H1 (cell line): ENCODE measurements at regions not wholly inside any gene's neighbourhood (a gene's known extent, or its start where the extent isn't known, plus 50 kb on each side); places are given as distances from the start of the nearest gene placed in this dataset.

Source experiments
- CTCF ChIA-PET: fragments of 300-600 bp; sonication (Branson Sonifier 250); formaldehyde crosslinking; loops from one replicate; lab custom pipeline; 2021; ENCODE audit not compliant: partially characterized antibody; lab: Charles Lee
- POLR2A ChIA-PET: fragments of 300-600 bp; sonication (Branson Sonifier 250); formaldehyde crosslinking; loops from one replicate; lab custom pipeline; 2021; ENCODE audit warnings: inconsistent platforms; ENCODE audit not compliant: partially characterized antibody; lab: Charles Lee
- DNase-seq, 2 experiments: peaks; one replicate each; pipeline versions ENCODE4 v3.0.0 to v3.0.0-alpha.2; 2010 to 2022; ENCODE audit warnings: low spot score in 2 of 2, low read depth in 1 of 2, mixed read lengths in 1 of 2
- FAIRE-seq: peaks from 2 replicates; lab custom pipeline; 2011; peaks lifted over from hg19 to GRCh38; lab: Jason Lieb, UNC
- H2AFZ ChIP-seq: 2 replicates; pipeline ENCODE4 v1.8.1; 2012; ENCODE audit warnings: low read length, inconsistent platforms
- H2AK5ac ChIP-seq: 2 replicates; pipeline ENCODE4 v1.6.1; 2013; ENCODE audit warnings: low read depth, low read length
- H2BK120ac ChIP-seq: replicated peaks from 2 replicates; pipeline ENCODE3; 2013; ENCODE audit warnings: low read depth, low read length, inconsistent platforms
- H2BK12ac ChIP-seq: 2 replicates; pipeline ENCODE4 v1.6.1; 2013; ENCODE audit warnings: low read depth, low read length
- H2BK15ac ChIP-seq: 2 replicates; pipeline ENCODE4 v1.6.1; 2013; ENCODE audit warnings: low read length
- H2BK20ac ChIP-seq: 2 replicates; pipeline ENCODE4 v1.6.1; 2013; ENCODE audit warnings: low read length
- H2BK5ac ChIP-seq: 2 replicates; pipeline ENCODE4 v1.6.1; 2013; ENCODE audit warnings: low read depth, low read length
- H3K14ac ChIP-seq: 2 replicates; pipeline ENCODE4 v1.6.1; 2013; ENCODE audit warnings: inconsistent platforms; ENCODE audit not compliant: insufficient read length
- H3K18ac ChIP-seq: 2 replicates; pipeline ENCODE4 v1.6.1; 2013; ENCODE audit warnings: low read length; ENCODE audit errors: extremely low read depth
- H3K23ac ChIP-seq: 2 replicates; pipeline ENCODE4 v1.6.1; 2013; ENCODE audit warnings: inconsistent platforms; ENCODE audit not compliant: insufficient read length
- H3K23me2 ChIP-seq: 2 replicates; pipeline ENCODE4 v1.6.1; 2013; ENCODE audit warnings: low read depth, low read length
- H3K27ac ChIP-seq: 2 replicates; pipeline ENCODE4 v1.6.1; 2011; ENCODE audit warnings: low read depth, low read length, inconsistent platforms
- H3K27me3 ChIP-seq, 4 experiments: replicated peaks in 1 of 4; 1 replicate in 1 of 4; 2 replicates in 3 of 4; pipeline versions ENCODE4 v1.6.1 to v1.8.1; 2011 to 2013; ENCODE audit warnings: low read length in 3 of 4, mild to moderate bottlenecking in 3 of 4, inconsistent platforms in 2 of 4, mixed read lengths in 2 of 4, moderate library complexity in 1 of 4; ENCODE audit not compliant: control insufficient read depth in 3 of 4, insufficient read depth in 3 of 4; ENCODE audit errors: extremely low read depth in 1 of 4
- H3K36me3 ChIP-seq, 4 experiments: 2 replicates each; pipeline versions ENCODE4 v1.6.1 to v1.8.1; 2011 to 2013; ENCODE audit warnings: mild to moderate bottlenecking in 4 of 4, low read length in 3 of 4, moderate library complexity in 2 of 4, control low read depth in 1 of 4, inconsistent platforms in 1 of 4; ENCODE audit not compliant: insufficient read depth in 4 of 4, control insufficient read depth in 2 of 4
- H3K4ac ChIP-seq: replicated peaks from 2 replicates; pipeline ENCODE3; 2013; ENCODE audit warnings: low read length, low read depth, mixed read lengths, inconsistent platforms; ENCODE audit not compliant: insufficient read length
- H3K4me1 ChIP-seq, 4 experiments: replicated peaks in 1 of 4; 1 replicate in 1 of 4; 2 replicates in 3 of 4; pipeline versions ENCODE4 v1.6.1 to v1.8.1; 2011 to 2013; ENCODE audit warnings: low read length in 3 of 4, inconsistent platforms in 2 of 4, mixed read lengths in 1 of 4; ENCODE audit not compliant: insufficient read depth in 4 of 4, control insufficient read depth in 3 of 4
- H3K4me2 ChIP-seq, 2 experiments: 2 replicates each; pipeline versions ENCODE4 v1.6.1 to v1.8.1; 2011 to 2013; ENCODE audit warnings: low read depth in 2 of 2, low read length in 2 of 2, control low read depth in 1 of 2, inconsistent platforms in 1 of 2, mild to moderate bottlenecking in 1 of 2; ENCODE audit not compliant: insufficient read depth in 1 of 2
- H3K4me3 ChIP-seq, 4 experiments: fragments of 200-600, 300-600 bp in 1 of 4; sonication (generic), shearing (Covaris generic), sonication (Bioruptor Twin) in 1 of 4; 2 replicates each; pipeline versions ENCODE4 v1.5.1 to v1.8.1; 2011 to 2016; ENCODE audit warnings: low read length in 4 of 4, low read depth in 3 of 4, control low read depth in 2 of 4, inconsistent platforms in 2 of 4, mild to moderate bottlenecking in 2 of 4, mixed read lengths in 1 of 4, moderate library complexity in 1 of 4; ENCODE audit not compliant: insufficient read depth in 2 of 4; ENCODE audit errors: extremely low read depth in 1 of 4
- H3K56ac ChIP-seq: replicated peaks from 2 replicates; pipeline ENCODE3; 2013; ENCODE audit warnings: low read depth, mild to moderate bottlenecking, mixed read lengths, low read length, inconsistent platforms; ENCODE audit not compliant: insufficient read length
- H3K79me1 ChIP-seq: 2 replicates; pipeline ENCODE4 v1.6.1; 2013; ENCODE audit warnings: low read depth, low read length, control low read depth
- H3K79me2 ChIP-seq, 2 experiments: 2 replicates each; pipeline versions ENCODE4 v1.6.1 to v1.8.1; 2012 to 2013; ENCODE audit warnings: low read length in 2 of 2, mild to moderate bottlenecking in 2 of 2, inconsistent platforms in 1 of 2; ENCODE audit not compliant: insufficient read depth in 2 of 2, control insufficient read depth in 1 of 2
- H3K9ac ChIP-seq, 4 experiments: replicated peaks in 1 of 4; 1 replicate in 1 of 4; 2 replicates in 3 of 4; pipeline versions ENCODE4 v1.6.1 to v1.8.1; 2011 to 2013; ENCODE audit warnings: low read depth in 3 of 4, low read length in 3 of 4, control low read depth in 2 of 4, mild to moderate bottlenecking in 2 of 4, moderate library complexity in 2 of 4, inconsistent platforms in 1 of 4; ENCODE audit errors: extremely low read depth in 1 of 4
- H3K9me3 ChIP-seq, 2 experiments: 2 replicates each; pipeline versions ENCODE4 v1.6.1 to v1.8.1; 2012 to 2013; ENCODE audit warnings: mild to moderate bottlenecking in 2 of 2, moderate library complexity in 2 of 2, control low read depth in 1 of 2, inconsistent platforms in 1 of 2, low read depth in 1 of 2, low read length in 1 of 2, mixed read lengths in 1 of 2; ENCODE audit not compliant: insufficient read depth in 2 of 2
- H4K20me1 ChIP-seq, 2 experiments: replicated peaks in 1 of 2; 2 replicates each; pipeline versions ENCODE3 to v1.8.1; 2011 to 2013; ENCODE audit warnings: inconsistent platforms in 2 of 2, low read length in 2 of 2, mild to moderate bottlenecking in 1 of 2; ENCODE audit not compliant: insufficient read depth in 2 of 2, control insufficient read depth in 1 of 2
- H4K5ac ChIP-seq: 2 replicates; pipeline ENCODE4 v1.6.1; 2013; ENCODE audit warnings: low read length, low read depth, mixed read lengths, inconsistent platforms; ENCODE audit not compliant: insufficient read length
- H4K8ac ChIP-seq: 2 replicates; pipeline ENCODE4 v1.8.0; 2013; ENCODE audit warnings: mild to moderate bottlenecking, moderate library complexity, low read length, inconsistent platforms; ENCODE audit not compliant: insufficient read depth; ENCODE audit errors: extremely low read depth
- H4K91ac ChIP-seq: replicated peaks from 2 replicates; pipeline ENCODE3; 2013; ENCODE audit warnings: low read length, mixed read lengths, inconsistent platforms; ENCODE audit not compliant: insufficient read length
- ASH2L ChIP-seq: fragments of 200-600, 300-600 bp; sonication (generic); IDR thresholded peaks from one replicate; pipeline ENCODE4 v1.7.1; 2017; ENCODE audit warnings: low read length
- CBX5 ChIP-seq: fragments of 300-800, 300-1000 bp; sonication (generic); IDR thresholded peaks from 2 replicates; pipeline ENCODE4 v1.7.1; 2016; ENCODE audit warnings: antibody characterized with exemption, low read length, low read depth
- CBX8 ChIP-seq: fragments of 300-800, 300-1000 bp; sonication (generic); IDR thresholded peaks from 2 replicates; pipeline ENCODE4 v1.7.1; 2016; ENCODE audit warnings: low read depth, low read length, borderline replicate concordance
- EP300 ChIP-seq, 2 experiments: IDR thresholded peaks; 1 replicate in 1 of 2; 2 replicates in 1 of 2; pipeline ENCODE4 v1.6.1; 2011 to 2012; ENCODE audit warnings: low read depth in 2 of 2, low read length in 2 of 2, mild to moderate bottlenecking in 2 of 2, borderline replicate concordance in 1 of 2, inconsistent platforms in 1 of 2, moderate library complexity in 1 of 2
- GABPA ChIP-seq: IDR thresholded peaks from 2 replicates; pipeline ENCODE4 v1.6.1; 2011; ENCODE audit warnings: mild to moderate bottlenecking, low read length, moderate library complexity, borderline replicate concordance; ENCODE audit not compliant: insufficient read depth
- HDAC6 ChIP-seq: IDR thresholded peaks from one replicate; pipeline ENCODE4 v1.7.1; 2012; ENCODE audit warnings: low read depth, mild to moderate bottlenecking, inconsistent platforms, low read length, moderate library complexity
- KDM1A ChIP-seq: fragments of 200-600, 300-600 bp; sonication (generic); IDR thresholded peaks from 2 replicates; pipeline ENCODE4 v1.7.1; 2016; ENCODE audit warnings: mild to moderate bottlenecking, low read length, borderline replicate concordance
- NRF1 ChIP-seq: IDR thresholded peaks from 2 replicates; pipeline ENCODE4 v1.6.1; 2011; ENCODE audit warnings: mild to moderate bottlenecking, low read depth, low read length, improper control_type of control experiment
- POLR2AphosphoS5 ChIP-seq: IDR thresholded peaks from 2 replicates; pipeline ENCODE4 v1.6.1; 2011; ENCODE audit warnings: low read depth, low read length
- RNF2 ChIP-seq: fragments of 200-900, 300-1000 bp; sonication (generic); IDR thresholded peaks from 2 replicates; pipeline ENCODE4 v1.7.1; 2016; ENCODE audit warnings: borderline replicate concordance, low read depth, mild to moderate bottlenecking, antibody characterized with exemption, low read length; ENCODE audit not compliant: poor library complexity, severe bottlenecking; ENCODE audit errors: missing control alignments
- RXRA ChIP-seq: IDR thresholded peaks from 2 replicates; pipeline ENCODE4 v1.6.1; 2011; ENCODE audit warnings: low read depth, mild to moderate bottlenecking, low read length, moderate library complexity; ENCODE audit not compliant: insufficient read depth
- SRF ChIP-seq: IDR thresholded peaks from 2 replicates; pipeline ENCODE4 v1.6.1; 2011; ENCODE audit warnings: mild to moderate bottlenecking, low read depth, low read length, moderate library complexity
- WGBS, 2 experiments: shearing (Covaris generic) in 1 of 2; methylation state at CpG; one replicate each; pipeline versions ENCODE4 v1.1.6 to v1.1.7; 2013 to 2015; ENCODE audit warnings: low lambda C conversion rate in 2 of 2, mixed read lengths in 2 of 2, inconsistent platforms in 1 of 2, low coverage in 1 of 2, missing lambda C conversion rate in 1 of 2; ENCODE audit not compliant: insufficient replicate concordance in 2 of 2, insufficient coverage in 1 of 2, insufficient read length in 1 of 2; ENCODE audit errors: extremely low coverage in 1 of 2, missing lambda C conversion rate in 1 of 2; 5-methylcytosine and 5-hydroxymethylcytosine counted together

DNA sequence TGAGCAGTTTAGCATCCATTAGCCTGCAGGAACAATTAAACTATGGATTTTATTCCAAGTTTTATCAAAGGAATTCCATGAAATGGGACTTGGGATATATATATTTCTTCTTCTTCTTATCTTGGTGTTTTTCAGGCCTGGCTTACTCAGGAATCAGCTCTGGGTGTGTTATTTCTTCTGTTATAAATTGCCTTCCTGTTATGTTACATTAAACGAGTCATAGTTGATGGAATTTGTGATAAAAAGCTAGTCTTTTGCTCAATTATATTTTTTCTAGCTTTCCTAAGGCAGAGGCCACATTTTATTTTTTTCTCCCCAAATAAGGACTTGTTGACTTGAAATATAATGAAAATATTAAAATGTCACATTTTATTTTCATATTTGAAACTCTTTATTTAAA, 141.3 kb downstream of the EPC1 start:
- H2BK20ac ChIP-seq = no peak overlapping the region
- no peak overlapping the region for H3K18ac ChIP-seq
- H2AFZ ChIP-seq = no peak overlapping the region
- no peak overlapping the region for H2AK5ac ChIP-seq
- H3K27me3 ChIP-seq = no peaks in the 10 kb centered on the region
- H3K79me2 ChIP-seq = no peaks in the 10 kb centered on the region
- no peak overlapping the region for H4K8ac ChIP-seq
- no peak for TF ChIP-seq CBX8
- no peak for TF ChIP-seq POLR2AphosphoS5
- no peak for TF ChIP-seq NRF1
- no peak for TF ChIP-seq ASH2L
- TF ChIP-seq GABPA = no peak
- no peak for TF ChIP-seq CBX5
- no peak for TF ChIP-seq HDAC6
- TF ChIP-seq RXRA = no peak
- TF ChIP-seq EP300 (IDR thresholded peaks at IDR 0.05; ENCODE audit: borderline replicate concordance in 1 of 2, low read depth in 2 of 2, low read length in 2 of 2) = no peak
- no peak for TF ChIP-seq KDM1A
- no peak for TF ChIP-seq SRF
- no peak for TF ChIP-seq RNF2
- no peak overlapping the region for H3K23ac ChIP-seq
- H4K20me1 ChIP-seq = no peaks in the 10 kb centered on the region
- H3K4me3 ChIP-seq = no peak overlapping the region
- H3K27ac ChIP-seq = no peak overlapping the region
- no peak for FAIRE-seq
- no peaks in the 10 kb centered on the region for H3K23me2 ChIP-seq
- H3K4me1 ChIP-seq = no peaks in the 10 kb centered on the region
- no peak for DNase-seq
- H4K5ac ChIP-seq = no peak overlapping the region
- no peak overlapping the region for H2BK120ac ChIP-seq
- no peak overlapping the region for H3K4me2 ChIP-seq
- H3K4ac ChIP-seq = no peak overlapping the region
- H3K9me3 ChIP-seq = no peaks in the 10 kb centered on the region
- H3K36me3 ChIP-seq = no peaks in the 10 kb centered on the region
- CTCF ChIA-PET = interaction anchor here (0.9 to 1.6 kb wide), 4 partner anchors 15 to 151 kb away, joined by 3 to 4 read pairs (median 3); no protein-coding TSS in a partner anchor
- WGBS, 2 experiments = 78% methylated on average over 1 of the region's 1 CpG; no CpG with 5 or more reads in 1 of the 2 experiments
- H3K79me1 ChIP-seq = no peaks in the 10 kb centered on the region
- H3K9ac ChIP-seq = no peak overlapping the region
- H3K14ac ChIP-seq = no peak overlapping the region
- no peak overlapping the region for H2BK5ac ChIP-seq
- no peak overlapping the region for H2BK12ac ChIP-seq
- POLR2A ChIA-PET = interaction anchor here (0.6 kb wide), 1 partner anchor 365 kb away, joined by 3 read pairs; no protein-coding TSS in a partner anchor
- peak overlapping the region; percentile 16 for H3K56ac ChIP-seq
- no peak overlapping the region for H2BK15ac ChIP-seq
- H4K91ac ChIP-seq = no peak overlapping the region
